HG03280 (cell line): ENCODE measurements at regions not wholly inside any gene's neighbourhood (a gene's known extent, or its start where the extent isn't known, plus 50 kb on each side); places are given as distances from the start of the nearest gene placed in this dataset.
"Not testable (repeated sequence)": the region's sequence is repeated elsewhere in the genome, so short reads cannot be mapped to it uniquely, and the experiment has no call there.

Source experiments
- ATAC-seq: cut with Tn5 transposase; IDR thresholded peaks from one replicate; pipeline ENCODE4 v1.9.1; 2021; ENCODE audit warnings: mild to moderate bottlenecking, moderate library complexity; ENCODE audit not compliant: unreplicated experiment

GRCh38 chr21:22691658-22692057 is 1693.4 kb downstream of the NCAM2 start:
- no peak for ATAC-seq

- ATAC-seq = no peak
These were observed 1705.3 kb downstream of the NCAM2 start for GRCh38 chr21:22703521-22703920.

DNA sequence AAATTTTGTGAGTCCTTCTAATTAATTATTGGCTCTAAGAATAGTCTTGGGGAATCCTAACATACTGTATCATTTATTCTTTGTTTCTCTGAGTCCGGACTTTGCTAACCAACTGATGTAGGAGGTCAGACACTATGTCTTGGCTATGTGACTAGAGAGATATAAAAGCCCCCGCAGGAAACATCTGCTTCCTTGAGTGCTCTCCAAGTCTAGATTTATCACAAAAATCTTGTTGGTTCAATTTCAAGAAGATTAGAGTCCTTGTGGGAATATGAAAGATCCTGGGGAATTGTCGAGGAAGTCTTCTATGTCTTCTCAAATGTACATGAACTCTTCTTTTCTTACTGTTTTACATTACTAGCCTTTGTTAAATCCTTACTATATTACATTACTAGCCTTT is 1712.5 kb downstream of the NCAM2 start:
- no peak for ATAC-seq

DNA sequence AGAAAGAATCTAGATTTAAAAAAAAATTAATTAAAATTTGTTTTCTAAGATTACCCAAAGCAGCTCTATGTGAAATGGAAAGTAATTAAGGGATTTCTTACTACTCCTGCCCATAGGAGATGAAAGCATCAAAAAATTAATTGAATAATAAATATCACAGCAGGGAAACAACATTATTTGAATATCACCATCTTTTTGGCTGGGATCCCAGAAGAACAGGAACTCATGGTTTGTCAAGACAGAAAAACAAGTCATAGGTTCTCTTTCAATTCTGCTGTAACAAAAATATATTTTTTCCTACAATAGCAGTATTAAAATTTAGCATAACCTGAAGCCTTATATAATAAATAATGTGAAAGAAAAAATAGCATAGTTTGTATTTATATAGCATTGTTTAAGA is 1713.4 kb downstream of the NCAM2 start:
- no peak for ATAC-seq

DNA sequence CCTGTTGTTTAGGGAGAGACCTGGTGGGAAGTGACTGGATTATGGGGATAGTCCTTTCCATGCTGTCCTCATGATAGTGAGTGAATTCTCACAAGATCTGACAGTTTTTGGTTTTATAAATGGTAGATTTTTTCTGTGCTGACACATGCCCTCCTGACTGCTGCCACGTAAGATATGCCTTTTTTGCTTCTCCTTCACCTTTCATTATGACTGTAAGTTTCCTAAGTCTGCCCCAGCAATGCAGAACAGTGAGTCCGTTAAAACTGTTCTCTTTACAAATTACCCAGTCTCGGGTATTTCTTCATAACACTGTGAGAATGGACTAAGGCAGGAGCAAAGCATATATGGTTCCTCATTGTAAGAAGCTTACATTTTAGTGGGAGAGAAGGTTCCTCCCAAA is 1727.2 kb downstream of the NCAM2 start:
- ATAC-seq = no peak

DNA sequence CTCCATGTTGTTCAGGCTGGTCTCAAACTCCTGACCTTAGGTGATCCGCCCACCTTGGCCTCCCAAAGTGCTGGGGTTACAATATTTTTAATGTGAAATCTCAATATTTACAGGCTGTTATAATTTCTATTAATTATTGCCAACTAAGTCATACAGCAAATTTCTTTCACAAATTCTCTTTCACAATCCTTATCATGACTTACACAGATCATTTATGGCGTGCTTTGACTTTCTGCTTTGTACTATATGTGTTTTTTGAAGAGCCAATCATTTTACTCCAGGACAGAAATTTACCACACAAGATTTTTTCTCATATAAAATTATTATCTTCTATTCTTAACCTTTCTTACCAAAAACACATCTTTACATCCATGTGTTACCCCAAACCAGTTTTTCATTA is 1729.9 kb downstream of the NCAM2 start:
- ATAC-seq = no peak

GRCh38 chr21:22743085-22743484 is 1744.9 kb downstream of the NCAM2 start:
- no peak for ATAC-seq

DNA sequence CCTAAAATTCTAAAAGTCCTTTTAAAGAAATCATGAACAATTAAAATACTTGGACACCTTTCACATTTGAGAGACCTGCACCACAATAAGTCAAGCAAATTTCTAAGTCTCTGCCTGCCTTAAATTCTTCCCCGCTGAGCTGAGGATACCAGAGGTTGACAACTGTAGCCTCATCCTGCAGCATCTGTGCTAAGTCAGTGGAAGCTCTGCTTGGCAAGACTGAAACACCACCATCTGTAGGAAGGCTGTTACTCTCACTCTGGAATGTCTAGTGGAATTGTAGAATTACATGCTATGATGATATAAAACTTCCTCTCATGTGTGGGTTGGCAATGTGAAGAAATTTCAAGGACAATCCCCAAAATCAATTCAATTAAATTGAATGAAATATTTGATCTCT is 1756.5 kb downstream of the NCAM2 start:
- no peak for ATAC-seq

- ATAC-seq = no peak
These were observed 1760.3 kb downstream of the NCAM2 start for GRCh38 chr21:22758478-22758877.

- no peak for ATAC-seq
These were observed 1764.3 kb downstream of the NCAM2 start for GRCh38 chr21:22762463-22762862.

DNA sequence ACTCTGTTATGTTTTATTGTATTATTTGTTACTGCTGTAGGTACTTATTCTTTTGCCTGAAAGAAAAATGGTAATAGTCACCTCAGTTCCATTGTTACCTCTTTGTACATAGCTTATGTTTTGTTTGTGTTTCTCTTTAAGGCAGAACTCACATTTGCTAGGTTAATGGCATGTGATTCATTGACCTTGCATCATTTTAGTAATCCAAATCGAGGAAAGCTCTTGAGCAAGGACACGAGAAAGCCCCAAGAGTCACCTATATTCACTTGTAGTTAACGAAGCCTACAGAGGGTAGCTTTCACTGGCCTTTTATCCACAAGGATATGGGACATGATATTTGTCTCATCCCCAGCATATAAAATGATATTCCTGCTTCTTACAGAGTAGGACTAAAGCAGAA is 1765.2 kb downstream of the NCAM2 start:
- no peak for ATAC-seq

DNA sequence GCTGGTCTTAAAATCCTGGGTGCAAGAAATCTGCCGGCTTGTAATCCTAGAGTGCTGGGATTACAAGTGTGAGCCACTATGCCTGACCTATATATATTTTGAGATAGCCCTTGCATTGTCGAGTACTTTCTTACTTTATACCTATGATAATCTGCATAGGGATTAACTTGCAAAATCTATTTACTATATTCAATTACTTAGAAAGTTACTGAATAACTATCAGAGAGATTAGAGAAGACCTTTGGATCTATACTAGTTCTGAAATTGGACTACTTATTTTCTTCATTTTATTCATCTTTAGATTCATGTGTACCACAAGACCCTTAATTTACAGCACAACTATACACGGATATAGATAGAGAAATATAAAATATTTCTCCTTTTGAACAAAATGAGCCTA is 1766.0 kb downstream of the NCAM2 start:
- no peak for ATAC-seq

- ATAC-seq = no peak
These were observed 1793.2 kb downstream of the NCAM2 start for GRCh38 chr21:22791376-22791775.

- no peak for ATAC-seq
These were observed 1793.9 kb downstream of the NCAM2 start for GRCh38 chr21:22791986-22792560.

DNA sequence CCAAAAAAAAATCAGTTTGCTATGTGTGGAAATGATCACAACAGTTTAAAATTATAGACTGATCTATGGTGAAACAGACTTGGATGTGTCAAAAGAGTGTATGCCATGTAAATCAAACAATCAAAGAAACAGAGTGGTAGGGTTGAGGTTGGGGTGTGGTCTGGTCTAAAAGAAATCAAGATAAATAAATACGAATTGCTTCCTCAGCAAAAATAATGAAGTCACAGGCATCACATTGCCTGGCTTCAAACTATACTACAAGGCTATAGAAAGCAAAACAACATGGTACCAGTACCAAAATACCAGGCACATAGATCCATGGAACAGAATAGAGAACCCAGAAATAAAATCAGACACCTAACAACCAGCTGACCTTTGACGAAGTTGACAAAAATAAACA is 1796.9 kb downstream of the NCAM2 start:
- ATAC-seq = no peak

DNA sequence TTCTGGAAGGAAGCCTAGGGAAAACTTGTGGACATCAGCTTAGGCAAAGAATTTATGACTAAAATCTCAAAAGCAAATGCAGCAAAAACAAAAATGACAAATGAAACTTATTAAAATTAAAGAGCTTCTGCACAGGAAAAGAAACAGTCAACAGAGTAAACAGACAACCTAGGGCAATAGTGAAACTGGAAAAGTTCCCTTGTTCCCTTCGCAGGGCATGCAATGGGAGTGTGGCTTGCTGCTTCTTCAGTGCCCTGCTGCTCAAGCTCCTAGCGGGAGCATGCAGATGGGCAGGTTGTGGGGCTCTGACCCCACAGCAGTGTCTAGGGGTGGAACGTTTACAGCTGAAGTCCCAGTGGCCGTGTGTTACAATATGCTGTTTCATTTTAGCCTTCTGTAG is 1797.4 kb downstream of the NCAM2 start:
- no peak for ATAC-seq

DNA sequence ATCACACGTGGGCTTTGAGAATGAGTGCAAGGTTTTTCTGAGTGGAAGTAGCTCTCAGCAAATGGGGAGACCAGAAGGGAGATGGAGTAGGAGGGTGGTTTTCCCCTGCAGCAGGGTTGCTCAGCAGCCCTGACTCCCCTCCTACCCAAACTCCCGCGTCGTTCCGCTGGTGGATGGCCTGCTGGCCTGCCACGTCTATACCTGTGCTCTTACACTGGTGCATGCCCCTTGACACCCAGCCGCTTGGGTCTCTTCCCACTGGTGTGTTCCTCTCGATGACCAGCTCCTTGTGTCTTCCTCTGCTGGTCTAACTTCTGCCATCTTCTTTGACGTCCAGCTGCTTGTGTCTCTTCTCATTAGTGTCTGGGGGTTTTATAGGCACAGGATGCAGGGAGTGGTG is 1797.9 kb downstream of the NCAM2 start:
- no peak for ATAC-seq

- no peak for ATAC-seq
These were observed 1805.9 kb downstream of the NCAM2 start for GRCh38 chr21:22804151-22804550.

DNA sequence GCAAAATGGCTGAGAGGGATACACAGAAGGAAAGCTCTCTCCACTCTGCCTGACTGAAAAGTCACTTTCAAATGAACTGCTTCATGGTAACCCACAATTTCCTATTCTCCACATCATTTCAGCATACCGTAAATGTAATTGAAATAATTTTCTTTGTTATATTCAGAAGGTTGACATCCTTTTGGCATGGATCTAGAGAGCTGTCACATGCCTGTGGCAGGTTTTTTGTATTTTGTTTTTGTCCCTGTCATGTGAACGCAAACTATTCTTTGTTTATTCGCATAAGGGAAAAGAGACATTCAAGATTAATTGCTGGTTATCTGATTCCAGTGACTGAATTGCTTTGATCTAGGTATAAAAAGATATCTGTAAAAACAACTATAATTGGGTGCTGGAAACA is 1808.1 kb downstream of the NCAM2 start:
- ATAC-seq = no peak

DNA sequence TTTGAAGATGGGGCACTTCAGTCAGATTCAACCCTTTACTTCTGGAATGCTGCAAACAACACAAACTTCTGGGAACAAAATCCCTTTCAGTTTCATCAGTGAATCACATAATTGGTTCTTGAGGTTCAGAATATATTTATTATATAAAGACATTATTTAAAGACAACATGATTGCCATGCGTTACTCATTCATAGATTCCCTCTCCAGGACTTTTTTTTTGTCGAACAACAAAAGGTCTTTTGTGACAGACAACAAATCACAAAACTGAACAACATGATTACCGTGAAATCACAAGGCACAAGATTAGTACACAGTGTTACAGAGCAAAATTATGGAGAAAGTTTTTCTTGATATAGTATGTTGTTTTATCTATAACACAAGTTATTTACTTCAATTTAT is 1815.0 kb downstream of the NCAM2 start:
- no peak for ATAC-seq

GRCh38 chr21:22818681-22819485 is 1820.7 kb downstream of the NCAM2 start:
- ATAC-seq = not testable (repeated sequence)

DNA sequence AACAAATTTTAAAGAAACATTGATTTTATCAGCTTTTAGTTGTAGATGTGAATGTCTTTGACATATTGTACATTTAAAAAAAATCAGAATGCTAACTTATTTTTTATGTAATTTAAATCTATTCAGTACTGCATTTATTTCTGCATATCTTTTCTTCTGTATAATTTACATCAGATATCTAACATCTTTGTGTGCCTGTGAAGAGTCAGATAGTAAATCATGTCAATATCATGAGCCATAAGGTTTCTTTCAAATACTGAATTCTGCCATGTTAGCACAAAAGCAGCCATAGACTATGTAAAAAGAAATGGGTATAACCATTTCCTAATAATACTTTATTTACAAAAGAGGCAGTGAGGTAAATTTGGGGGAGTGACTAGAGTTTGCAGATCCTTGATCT is 1829.2 kb downstream of the NCAM2 start:
- no peak for ATAC-seq

DNA sequence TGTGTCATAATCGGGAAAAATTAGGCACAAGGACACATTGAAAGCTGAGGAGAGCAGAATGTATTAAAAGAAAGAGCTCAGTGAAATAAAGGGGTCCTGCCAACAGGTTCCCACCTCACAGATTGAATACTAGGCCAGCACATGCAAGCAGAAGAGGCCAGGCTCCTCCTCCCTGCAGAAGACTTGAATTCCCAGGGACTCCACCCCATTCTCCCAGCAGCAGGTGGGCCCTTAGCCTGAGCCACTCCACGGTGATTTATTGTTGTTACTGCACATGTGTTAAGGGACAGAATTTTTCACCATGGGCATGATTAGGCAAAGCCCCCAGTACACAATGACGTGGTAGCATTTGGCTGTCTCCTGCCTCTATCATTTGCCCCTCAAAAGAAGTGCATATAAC is 1844.7 kb downstream of the NCAM2 start:
- no peak for ATAC-seq
